GM19395 (cell line): ENCODE measurements at regions not wholly inside any gene's neighbourhood (a gene's known extent, or its start where the extent isn't known, plus 50 kb on each side); places are given as distances from the start of the nearest gene placed in this dataset.

Source experiments
- ATAC-seq: cut with Tn5 transposase; IDR thresholded peaks from one replicate; pipeline ENCODE4 v1.9.1; 2021; ENCODE audit warnings: mild to moderate bottlenecking, moderate library complexity; ENCODE audit not compliant: unreplicated experiment

GRCh38 chr1:238252033-238252802 lies 361.5 kb upstream of the ZP4 start:
- no peak for ATAC-seq

GRCh38 chr1:238248356-238248755 lies 357.6 kb upstream of the ZP4 start:
- no peak for ATAC-seq

- ATAC-seq = no peak
Measured at GRCh38 chr1:238242181-238242580, 351.5 kb upstream of the ZP4 start.

GRCh38 chr1:238241607-238242006 lies 350.9 kb upstream of the ZP4 start:
- ATAC-seq = no peak

- no peak for ATAC-seq
Measured at GRCh38 chr1:238239343-238239742, 348.6 kb upstream of the ZP4 start.

- ATAC-seq = no peak
Measured at GRCh38 chr1:238233966-238234365, 343.2 kb upstream of the ZP4 start.

GRCh38 chr1:238232084-238232710 lies 341.5 kb upstream of the ZP4 start:
- no peak for ATAC-seq

- no peak for ATAC-seq
Measured at GRCh38 chr1:238226810-238227209, 336.1 kb upstream of the ZP4 start.

- no peak for ATAC-seq
Measured at GRCh38 chr1:238223076-238223640, 332.4 kb upstream of the ZP4 start.

GRCh38 chr1:238221738-238222137 lies 331.0 kb upstream of the ZP4 start:
- ATAC-seq = no peak

- ATAC-seq = no peak
Measured at GRCh38 chr1:238214449-238214848, 323.7 kb upstream of the ZP4 start.

- ATAC-seq = no peak
Measured at GRCh38 chr1:238205045-238205662, 314.4 kb upstream of the ZP4 start.

GRCh38 chr1:238201992-238202391 lies 311.3 kb upstream of the ZP4 start:
- no peak for ATAC-seq

- ATAC-seq = no peak
Measured at GRCh38 chr1:238199325-238199724, 308.6 kb upstream of the ZP4 start.

GRCh38 chr1:238196516-238196915 lies 305.8 kb upstream of the ZP4 start:
- no peak for ATAC-seq

GRCh38 chr1:238191170-238191569 lies 300.4 kb upstream of the ZP4 start:
- ATAC-seq = no peak

GRCh38 chr1:238187575-238187949 lies 296.8 kb upstream of the ZP4 start:
- ATAC-seq = no peak

GRCh38 chr1:238186887-238187574 lies 296.3 kb upstream of the ZP4 start:
- no peak for ATAC-seq

- no peak for ATAC-seq
Measured at GRCh38 chr1:238177960-238178645, 287.4 kb upstream of the ZP4 start.

GRCh38 chr1:238177351-238177750 lies 286.6 kb upstream of the ZP4 start:
- no peak for ATAC-seq

GRCh38 chr1:238176441-238176840 lies 285.7 kb upstream of the ZP4 start:
- ATAC-seq = no peak
